Fibroblast of lung (primary cell): ENCODE measurements at regions not wholly inside any gene's neighbourhood (a gene's known extent, or its start where the extent isn't known, plus 50 kb on each side); places are given as distances from the start of the nearest gene placed in this dataset.

ENCODE experiments used
- DNase-seq, 2 donors: peaks; one replicate each; pipeline versions ENCODE4 v3.0.0 to v3.0.0-alpha.2; 2010; ENCODE audit warnings: low read depth in 2 of 2
- H2AFZ ChIP-seq: 2 replicates; pipeline ENCODE4 v1.5.1; 2012; ENCODE audit warnings: low read length, control low read depth, inconsistent platforms
- H3K27ac ChIP-seq: 2 replicates; pipeline ENCODE4 v1.5.1; 2011; ENCODE audit warnings: low read length, control low read depth; ENCODE audit not compliant: insufficient read depth
- H3K27me3 ChIP-seq: 2 replicates; pipeline ENCODE4 v1.5.1; 2011; ENCODE audit warnings: mild to moderate bottlenecking, low read length; ENCODE audit not compliant: control insufficient read depth, insufficient read depth
- H3K36me3 ChIP-seq: 2 replicates; pipeline ENCODE4 v1.5.1; 2011; ENCODE audit warnings: low read length; ENCODE audit not compliant: control insufficient read depth, insufficient read depth
- H3K4me1 ChIP-seq: 2 replicates; pipeline ENCODE4 v1.5.1; 2011; ENCODE audit warnings: low read length; ENCODE audit not compliant: control insufficient read depth, insufficient read depth; ENCODE audit errors: extremely low read depth
- H3K4me2 ChIP-seq: 2 replicates; pipeline ENCODE4 v1.5.1; 2011; ENCODE audit warnings: low read length, control low read depth; ENCODE audit not compliant: insufficient read depth; ENCODE audit errors: extremely low read depth
- H3K4me3 ChIP-seq, 4 experiments: fragments of 200-600 bp in 1 of 4; sonication (generic) in 1 of 4; replicated peaks in 1 of 4; 2 replicates each; pipeline ENCODE4 v1.5.1; 2011 to 2016; ENCODE audit warnings: low read length in 4 of 4, low read depth in 3 of 4, mild to moderate bottlenecking in 3 of 4, control low read depth in 2 of 4, inconsistent platforms in 1 of 4, mixed read lengths in 1 of 4; ENCODE audit not compliant: insufficient read depth in 1 of 4; ENCODE audit errors: control extremely low read depth in 1 of 4
- H3K79me2 ChIP-seq: 2 replicates; pipeline ENCODE4 v1.5.1; 2012; ENCODE audit warnings: mild to moderate bottlenecking, low read length, inconsistent platforms; ENCODE audit not compliant: control insufficient read depth, insufficient read depth
- H3K9ac ChIP-seq: 2 replicates; pipeline ENCODE4 v1.5.1; 2011; ENCODE audit warnings: mild to moderate bottlenecking, low read length, control low read depth; ENCODE audit not compliant: insufficient read depth
- H3K9me3 ChIP-seq: 2 replicates; pipeline ENCODE4 v1.5.1; 2012; ENCODE audit warnings: low read depth, low read length; ENCODE audit not compliant: control insufficient read depth, insufficient read depth
- H4K20me1 ChIP-seq: 2 replicates; pipeline ENCODE4 v1.5.1; 2011; ENCODE audit warnings: low read length; ENCODE audit not compliant: control insufficient read depth, insufficient read depth; ENCODE audit errors: extremely low read depth
- CTCF ChIP-seq, 2 donors: IDR thresholded peaks in 1 of 2; conservative IDR thresholded peaks in 1 of 2; 1 replicate in 1 of 2; 2 replicates in 1 of 2; pipeline ENCODE4 v1.5.1; 2011 to 2012; ENCODE audit warnings: low read length in 2 of 2, control low read depth in 1 of 2, inconsistent platforms in 1 of 2, low read depth in 1 of 2, mild to moderate bottlenecking in 1 of 2
- EZH2 ChIP-seq: IDR thresholded peaks from 2 replicates; pipeline ENCODE4 v1.5.1; 2012; ENCODE audit warnings: low read length, control low read depth, mild to moderate bottlenecking; ENCODE audit errors: missing control alignments

- TF ChIP-seq CTCF (conservative IDR thresholded peaks at IDR 0.05 in 1 of 2, IDR thresholded peaks at IDR 0.05 in 1 of 2; ENCODE audit: low read depth in 1 of 2, low read length in 2 of 2) (no peak), EZH2 (no peak)
- no peaks in the 10 kb centered on the region for H3K79me2 ChIP-seq
- H3K4me1 ChIP-seq, result no peaks in the 10 kb centered on the region
- H2AFZ ChIP-seq, result no peak overlapping the region
- no peak overlapping the region for H3K9ac ChIP-seq
- no peaks in the 10 kb centered on the region for H4K20me1 ChIP-seq
- DNase-seq, result no peak
- H3K4me3 ChIP-seq, result no peak overlapping the region
- H3K36me3 ChIP-seq, result no peaks in the 10 kb centered on the region
- no peak overlapping the region for H3K4me2 ChIP-seq
- no peaks in the 10 kb centered on the region for H3K9me3 ChIP-seq
- no peak overlapping the region for H3K27ac ChIP-seq
- H3K27me3 ChIP-seq, result no peaks in the 10 kb centered on the region
These were observed 282.1 kb downstream of the GRIA2 start for GRCh38 chr4:157502656-157503055.

GRCh38 chr4:157459785-157460184 is 239.3 kb downstream of the GRIA2 start:
- H3K79me2 ChIP-seq, result no peaks in the 10 kb centered on the region
- no peak overlapping the region for H2AFZ ChIP-seq
- no peak overlapping the region for H3K9ac ChIP-seq
- H3K27ac ChIP-seq, result no peak overlapping the region
- H3K9me3 ChIP-seq, result no peaks in the 10 kb centered on the region
- DNase-seq, result no peak
- H3K27me3 ChIP-seq, result no peaks in the 10 kb centered on the region
- H4K20me1 ChIP-seq, result no peaks in the 10 kb centered on the region
- TF ChIP-seq CTCF (conservative IDR thresholded peaks at IDR 0.05 in 1 of 2, IDR thresholded peaks at IDR 0.05 in 1 of 2; ENCODE audit: low read depth in 1 of 2, low read length in 2 of 2), result no peak
- TF ChIP-seq EZH2, result no peak
- H3K4me1 ChIP-seq, result no peaks in the 10 kb centered on the region
- H3K4me2 ChIP-seq, result no peak overlapping the region
- H3K36me3 ChIP-seq, result no peaks in the 10 kb centered on the region
- H3K4me3 ChIP-seq, result no peak overlapping the region

- Histone ChIP-seq H2AFZ (no peak overlapping the region), H3K4me1 (no peaks in the 10 kb centered on the region), H3K36me3 (no peaks in the 10 kb centered on the region), H3K4me3 (no peak overlapping the region), H3K4me2 (no peak overlapping the region), H3K27ac (no peak overlapping the region), H3K9ac (no peak overlapping the region), H3K9me3 (no peaks in the 10 kb centered on the region), H4K20me1 (no peaks in the 10 kb centered on the region), H3K79me2 (no peaks in the 10 kb centered on the region), H3K27me3 (no peaks in the 10 kb centered on the region)
- TF ChIP-seq CTCF (conservative IDR thresholded peaks at IDR 0.05 in 1 of 2, IDR thresholded peaks at IDR 0.05 in 1 of 2; ENCODE audit: low read depth in 1 of 2, low read length in 2 of 2), result no peak
- TF ChIP-seq EZH2, result no peak
- DNase-seq, result no peak
These were observed 226.7 kb downstream of the GRIA2 start for GRCh38 chr4:157447195-157447594.
